Stimulated activated naive B cell treated with anti-CD40 and anti-IgM and Interleukin-4, amounts not matched to agents 10 μg/mL and 1 μg/mL and 100 μg/mL, for 72 hours (primary cell): ENCODE measurements at regions not wholly inside any gene's neighbourhood (a gene's known extent, or its start where the extent isn't known, plus 50 kb on each side); places are given as distances from the start of the nearest gene placed in this dataset.

Experiments used
- ATAC-seq, 2 donors: fragments of 150-1000 bp; cut with Tn5 transposase; replicated peaks; 2 replicates each; pipeline ENCODE4 v1.10.0; 2021; ENCODE audit warnings: moderate library complexity in 1 of 2
- DNase-seq: peaks from one replicate; pipeline ENCODE4 v3.0.0; 2021
- H3K27ac Mint-ChIP-seq: one replicate; pipeline ENCODE4 v1.8.0; 2022; ENCODE audit warnings: mild to moderate bottlenecking, mixed read lengths
- H3K27me3 Mint-ChIP-seq, 2 donors: one replicate each; pipeline ENCODE4 v1.8.0; 2022; ENCODE audit warnings: mixed read lengths in 2 of 2
- H3K36me3 Mint-ChIP-seq, 2 donors: one replicate each; pipeline ENCODE4 v1.8.0; 2022; ENCODE audit warnings: mixed read lengths in 2 of 2, mild to moderate bottlenecking in 1 of 2
- H3K4me1 Mint-ChIP-seq, 2 donors: one replicate each; pipeline ENCODE4 v1.8.0; 2022; ENCODE audit warnings: mixed read lengths in 2 of 2, mild to moderate bottlenecking in 1 of 2
- H3K4me3 Mint-ChIP-seq, 2 donors: one replicate each; pipeline ENCODE4 v1.8.0; 2022; ENCODE audit warnings: mild to moderate bottlenecking in 2 of 2, mixed read lengths in 2 of 2, moderate library complexity in 1 of 2
- H3K9me3 Mint-ChIP-seq, 2 donors: one replicate each; pipeline ENCODE4 v1.8.0; 2022; ENCODE audit warnings: mixed read lengths in 2 of 2, mild to moderate bottlenecking in 1 of 2

- Mint-ChIP-seq H3K27ac (no peak overlapping the region), H3K36me3 (no peaks in the 10 kb centered on the region), H3K9me3 (peaks cover 0 to 3% of the 10 kb centered on the region in 2 donors), H3K4me3 (no peak overlapping the region), H3K4me1 (no peaks in the 10 kb centered on the region), H3K27me3 (peaks cover 0 to 12% of the 10 kb centered on the region in 2 donors)
- ATAC-seq (no peak), DNase-seq (no peak)
These were observed 88.5 kb downstream of the PRLHR start for GRCh38 chr10:118506671-118507590.

DNA sequence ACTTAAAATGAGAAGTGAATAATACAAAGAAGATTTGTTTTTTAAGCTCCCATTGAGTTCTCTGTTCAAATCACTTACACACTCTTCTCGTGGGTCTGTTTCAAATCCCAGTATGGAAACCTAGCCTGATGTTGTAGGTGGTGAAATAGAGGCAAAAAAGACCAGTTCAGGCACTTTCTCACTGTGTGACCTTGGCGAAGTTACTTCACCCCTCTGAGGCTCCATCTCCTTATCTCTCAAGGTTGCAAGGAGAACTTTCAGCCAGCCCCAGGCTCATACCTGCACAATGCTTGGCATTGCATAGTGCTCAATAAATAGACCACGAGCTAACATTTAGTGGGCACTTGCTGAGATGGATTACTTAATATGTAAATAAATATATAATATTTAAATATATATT lies 90.1 kb downstream of the PRLHR start:
- H3K27ac Mint-ChIP-seq, result no peak overlapping the region
- DNase-seq (no peak), ATAC-seq (no peak)
- peaks cover 4 to 12% of the 10 kb centered on the region in 2 donors for H3K27me3 Mint-ChIP-seq
- H3K9me3 Mint-ChIP-seq, result peaks cover 0 to 3% of the 10 kb centered on the region in 2 donors
- no peaks in the 10 kb centered on the region for H3K4me1 Mint-ChIP-seq
- H3K36me3 Mint-ChIP-seq, result no peaks in the 10 kb centered on the region
- H3K4me3 Mint-ChIP-seq, result no peak overlapping the region

DNA sequence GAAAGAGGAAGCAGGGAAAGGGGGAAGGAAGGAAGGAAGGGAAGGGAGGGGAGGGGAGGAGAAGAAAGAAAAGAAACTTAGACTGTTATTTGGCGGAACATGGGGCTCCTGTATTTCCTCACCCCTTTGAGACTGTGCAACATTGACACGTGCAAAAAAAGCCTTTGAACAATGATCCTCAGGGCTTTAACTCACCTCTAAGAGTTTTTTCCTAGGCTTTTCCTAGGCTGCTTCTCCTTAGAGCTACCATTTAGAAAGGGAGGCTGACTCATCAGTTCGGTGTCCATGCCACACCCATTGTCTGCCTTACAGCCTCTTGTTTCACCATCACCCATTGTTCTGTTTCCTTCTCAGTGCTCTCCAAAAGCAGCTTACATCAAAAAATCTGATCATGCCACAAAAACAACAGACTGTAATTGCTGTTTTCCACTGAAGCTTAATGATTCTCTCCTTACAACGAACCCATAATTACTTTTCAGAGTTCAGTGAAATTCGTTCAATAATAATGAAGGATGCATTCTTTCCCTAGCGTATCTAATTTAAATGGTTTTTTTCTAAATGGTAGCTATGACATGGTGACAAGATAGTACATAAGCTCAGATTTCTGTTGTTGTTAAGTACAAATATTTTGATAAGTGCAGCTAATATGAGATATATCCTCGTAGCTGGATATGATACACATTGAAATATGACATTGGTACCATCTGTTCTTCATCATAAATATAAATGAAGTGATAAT lies 90.8 kb downstream of the PRLHR start:
- Mint-ChIP-seq H3K4me3 (no peak overlapping the region), H3K36me3 (no peaks in the 10 kb centered on the region), H3K27ac (no peak overlapping the region), H3K27me3 (peaks cover 4 to 12% of the 10 kb centered on the region in 2 donors), H3K9me3 (peaks cover 0 to 3% of the 10 kb centered on the region in 2 donors), H3K4me1 (no peaks in the 10 kb centered on the region)
- no peak for ATAC-seq
- DNase-seq, result no peak

- H3K9me3 Mint-ChIP-seq, result peaks cover 0 to 3% of the 10 kb centered on the region in 2 donors
- DNase-seq (no peak), ATAC-seq (no peak)
- H3K36me3 Mint-ChIP-seq, result no peaks in the 10 kb centered on the region
- H3K4me3 Mint-ChIP-seq, result no peak overlapping the region
- peaks cover 4 to 12% of the 10 kb centered on the region in 2 donors for H3K27me3 Mint-ChIP-seq
- H3K27ac Mint-ChIP-seq, result no peak overlapping the region
- no peaks in the 10 kb centered on the region for H3K4me1 Mint-ChIP-seq
These were observed 91.4 kb downstream of the PRLHR start for GRCh38 chr10:118504044-118504443.

DNA sequence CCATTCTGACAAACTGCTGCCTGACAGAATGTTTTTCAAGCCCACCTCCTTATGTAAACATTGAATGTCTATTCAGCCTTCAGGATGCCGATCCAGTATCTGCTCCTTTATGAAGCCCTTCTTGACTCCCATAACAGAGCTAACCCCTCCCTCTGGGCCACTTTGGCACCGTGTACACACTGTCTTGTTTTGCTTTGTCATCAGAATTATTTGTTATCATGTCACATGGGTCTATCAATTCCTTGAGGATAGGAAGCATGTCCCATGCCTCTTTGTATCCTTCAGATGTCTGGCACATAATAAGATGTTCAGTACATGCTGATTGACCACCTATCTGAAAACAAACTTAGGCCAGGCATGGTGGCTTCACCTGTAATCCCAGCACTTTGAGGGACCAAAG lies 92.3 kb downstream of the PRLHR start:
- DNase-seq (no peak), ATAC-seq (no peak)
- H3K9me3 Mint-ChIP-seq, result peaks cover 0 to 3% of the 10 kb centered on the region in 2 donors
- no peak overlapping the region for H3K4me3 Mint-ChIP-seq
- peaks cover 4 to 12% of the 10 kb centered on the region in 2 donors for H3K27me3 Mint-ChIP-seq
- H3K27ac Mint-ChIP-seq, result no peak overlapping the region
- no peaks in the 10 kb centered on the region for H3K36me3 Mint-ChIP-seq
- no peaks in the 10 kb centered on the region for H3K4me1 Mint-ChIP-seq

- Mint-ChIP-seq H3K4me3 (no peak overlapping the region), H3K36me3 (no peaks in the 10 kb centered on the region), H3K4me1 (no peaks in the 10 kb centered on the region), H3K9me3 (peaks cover 0 to 3% of the 10 kb centered on the region in 2 donors), H3K27me3 (peaks cover 4 to 16% of the 10 kb centered on the region in 2 donors), H3K27ac (no peak overlapping the region)
- ATAC-seq, result no peak
- DNase-seq, result no peak
These were observed 93.6 kb downstream of the PRLHR start for GRCh38 chr10:118501637-118502440.

DNA sequence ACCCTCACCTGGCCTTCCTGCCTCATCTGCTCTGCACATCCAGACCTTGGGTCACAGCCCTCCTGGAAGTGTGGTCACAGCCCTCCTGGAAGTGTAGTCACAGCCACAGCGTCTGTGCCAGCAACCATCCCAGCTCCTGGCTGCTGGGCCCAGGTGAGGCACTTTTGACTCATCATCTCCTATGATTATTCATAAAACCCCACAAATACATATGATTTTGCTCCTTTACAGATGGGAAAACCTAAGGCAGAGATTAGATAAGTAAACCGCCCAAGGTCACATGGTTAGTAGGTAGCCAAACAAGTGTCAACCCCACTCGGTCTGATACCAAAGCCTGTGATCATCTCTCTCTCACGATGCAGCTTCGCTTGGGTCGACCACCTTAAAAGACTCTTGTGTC lies 94.3 kb downstream of the PRLHR start:
- no peak for ATAC-seq
- peaks cover 8 to 16% of the 10 kb centered on the region in 2 donors for H3K27me3 Mint-ChIP-seq
- no peaks in the 10 kb centered on the region for H3K36me3 Mint-ChIP-seq
- peaks cover 0 to 3% of the 10 kb centered on the region in 2 donors for H3K9me3 Mint-ChIP-seq
- DNase-seq, result no peak
- no peaks in the 10 kb centered on the region for H3K4me1 Mint-ChIP-seq
- H3K27ac Mint-ChIP-seq, result no peak overlapping the region
- no peak overlapping the region for H3K4me3 Mint-ChIP-seq

- no peak overlapping the region for H3K27ac Mint-ChIP-seq
- no peak for DNase-seq
- H3K4me3 Mint-ChIP-seq, result no peak overlapping the region
- no peaks in the 10 kb centered on the region for H3K4me1 Mint-ChIP-seq
- H3K36me3 Mint-ChIP-seq, result no peaks in the 10 kb centered on the region
- H3K27me3 Mint-ChIP-seq, result peaks cover 10 to 20% of the 10 kb centered on the region in 2 donors
- ATAC-seq, result no peak
- H3K9me3 Mint-ChIP-seq, result peaks cover 0 to 3% of the 10 kb centered on the region in 2 donors
These were observed 94.9 kb downstream of the PRLHR start for GRCh38 chr10:118500477-118501104.

- ATAC-seq (no peak), DNase-seq (no peak)
- Mint-ChIP-seq H3K4me3 (no peak overlapping the region), H3K27me3 (peaks cover 11 to 23% of the 10 kb centered on the region in 2 donors), H3K9me3 (peaks cover 0 to 3% of the 10 kb centered on the region in 2 donors), H3K4me1 (no peaks in the 10 kb centered on the region), H3K27ac (no peak overlapping the region), H3K36me3 (no peaks in the 10 kb centered on the region)
These were observed 96.3 kb downstream of the PRLHR start for GRCh38 chr10:118499186-118499585.

DNA sequence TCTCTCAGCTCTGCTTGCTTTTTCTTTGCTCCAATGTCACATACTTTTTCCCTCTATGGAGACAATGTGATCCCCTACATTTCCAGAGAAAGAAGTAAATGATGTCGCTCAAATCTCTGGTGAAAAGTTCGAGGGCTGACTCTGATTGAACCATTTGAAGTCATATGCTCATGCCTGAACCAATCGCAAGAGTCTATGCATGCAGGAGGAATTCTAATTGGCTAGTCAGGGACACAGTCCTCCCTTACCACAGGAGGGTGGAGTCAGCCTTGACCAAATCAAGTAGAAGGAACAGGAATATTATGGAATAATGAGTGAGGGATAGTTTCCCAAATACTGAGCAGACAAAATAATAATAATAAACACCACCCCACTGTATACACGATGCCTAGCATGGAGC lies 96.8 kb downstream of the PRLHR start:
- H3K4me3 Mint-ChIP-seq, result no peak overlapping the region
- H3K4me1 Mint-ChIP-seq, result no peaks in the 10 kb centered on the region
- ATAC-seq (no peak), DNase-seq (no peak)
- peaks cover 11 to 17% of the 10 kb centered on the region in 2 donors for H3K27me3 Mint-ChIP-seq
- H3K36me3 Mint-ChIP-seq, result no peaks in the 10 kb centered on the region
- H3K27ac Mint-ChIP-seq, result no peak overlapping the region
- peaks cover 0 to under 1% of the 10 kb centered on the region in 2 donors for H3K9me3 Mint-ChIP-seq

- Mint-ChIP-seq H3K9me3 (no peaks in the 10 kb centered on the region), H3K4me1 (no peaks in the 10 kb centered on the region), H3K27me3 (peaks cover 11 to 12% of the 10 kb centered on the region in 2 donors), H3K27ac (no peak overlapping the region), H3K4me3 (no peak overlapping the region), H3K36me3 (no peaks in the 10 kb centered on the region)
- no peak for ATAC-seq
- no peak for DNase-seq
These were observed 98.2 kb downstream of the PRLHR start for GRCh38 chr10:118497227-118497626.

- peaks cover 11 to 12% of the 10 kb centered on the region in 2 donors for H3K27me3 Mint-ChIP-seq
- H3K27ac Mint-ChIP-seq, result no peak overlapping the region
- H3K4me3 Mint-ChIP-seq, result no peak overlapping the region
- no peak for DNase-seq
- no peak for ATAC-seq
- peaks cover 0 to under 1% of the 10 kb centered on the region in 2 donors for H3K9me3 Mint-ChIP-seq
- H3K4me1 Mint-ChIP-seq, result no peaks in the 10 kb centered on the region
- H3K36me3 Mint-ChIP-seq, result no peaks in the 10 kb centered on the region
These were observed 98.9 kb downstream of the PRLHR start for GRCh38 chr10:118496525-118496924.

- Mint-ChIP-seq H3K4me3 (no peak overlapping the region), H3K4me1 (no peaks in the 10 kb centered on the region), H3K9me3 (peaks cover 7 to 10% of the 10 kb centered on the region in 2 donors), H3K36me3 (no peaks in the 10 kb centered on the region), H3K27me3 (peaks cover 7 to 12% of the 10 kb centered on the region in 2 donors), H3K27ac (no peak overlapping the region)
- DNase-seq (no peak), ATAC-seq (no peak)
These were observed 99.9 kb downstream of the PRLHR start for GRCh38 chr10:118495499-118495898.

GRCh38 chr10:118491055-118491454 lies 104.4 kb downstream of the PRLHR start:
- no peak overlapping the region for H3K27ac Mint-ChIP-seq
- no peaks in the 10 kb centered on the region for H3K36me3 Mint-ChIP-seq
- no peak for DNase-seq
- H3K9me3 Mint-ChIP-seq, result peaks cover 15 to 21% of the 10 kb centered on the region in 2 donors
- no peak for ATAC-seq
- H3K4me3 Mint-ChIP-seq, result no peak overlapping the region
- H3K4me1 Mint-ChIP-seq, result no peaks in the 10 kb centered on the region
- H3K27me3 Mint-ChIP-seq, result peaks cover 3 to 8% of the 10 kb centered on the region in 2 donors
